Activated naive CD4-positive, alpha-beta T cell treated with anti-CD3 and anti-CD28 coated beads, Interleukin-2, amount 10 ng/mL, durations not matched to agents 7 days and 5 days (primary cell): ENCODE measurements at regions not wholly inside any gene's neighbourhood (a gene's known extent, or its start where the extent isn't known, plus 50 kb on each side); places are given as distances from the start of the nearest gene placed in this dataset.

Source experiments
- CTCF ChIA-PET: fragments of 350-600 bp; sonication (Branson Sonifier 250); formaldehyde crosslinking; loops from one replicate; lab custom pipeline; 2021; ENCODE audit warnings: antibody characterized with exemption; lab: Charles Lee
- DNase-seq: peaks from one replicate; pipeline ENCODE4 v3.0.0-alpha.2; 2020
- H3K27ac Mint-ChIP-seq: one replicate; pipeline ENCODE4 v1.8.0; 2021; ENCODE audit warnings: mild to moderate bottlenecking, moderate library complexity, mixed read lengths
- H3K27me3 Mint-ChIP-seq: one replicate; pipeline ENCODE4 v1.8.0; 2021; ENCODE audit warnings: mild to moderate bottlenecking, mixed read lengths
- H3K36me3 Mint-ChIP-seq: one replicate; pipeline ENCODE4 v1.8.0; 2021; ENCODE audit warnings: mixed read lengths
- H3K4me1 Mint-ChIP-seq: one replicate; pipeline ENCODE4 v1.8.0; 2021; ENCODE audit warnings: mixed read lengths
- H3K4me3 Mint-ChIP-seq: one replicate; pipeline ENCODE4 v1.8.0; 2021; ENCODE audit warnings: mild to moderate bottlenecking, moderate library complexity, mixed read lengths
- H3K9me3 Mint-ChIP-seq: one replicate; pipeline ENCODE4 v1.8.0; 2021; ENCODE audit warnings: mixed read lengths

GRCh38 chr4:19910861-19911525, 340.7 kb upstream of the SLIT2 start:
- Mint-ChIP-seq H3K27ac (no peak overlapping the region), H3K27me3 (no peaks in the 10 kb centered on the region), H3K4me3 (no peak overlapping the region), H3K4me1 (no peaks in the 10 kb centered on the region), H3K9me3 (peaks cover 11% of the 10 kb centered on the region), H3K36me3 (no peaks in the 10 kb centered on the region)
- DNase-seq = no peak
- CTCF ChIA-PET = no interaction called here

DNA sequence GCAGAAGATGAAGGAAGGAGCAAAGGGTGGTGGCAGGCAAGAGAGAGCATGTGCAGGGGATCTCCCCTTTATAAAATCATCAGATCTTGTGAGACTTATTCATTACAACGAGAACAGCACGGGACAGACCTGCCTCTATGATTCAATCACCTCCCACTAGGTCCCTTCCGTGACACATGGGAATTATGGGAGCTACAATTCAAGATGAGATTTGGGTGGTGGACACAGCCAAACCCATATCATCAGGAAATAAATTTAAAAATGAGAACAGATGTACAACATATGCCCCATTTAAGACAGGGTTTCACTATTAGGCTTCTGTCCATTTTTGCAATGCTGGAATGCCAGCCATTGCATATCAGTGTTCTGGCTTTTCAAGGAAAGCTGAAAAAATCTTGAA, 346.7 kb upstream of the SLIT2 start:
- Mint-ChIP-seq H3K27ac (no peak overlapping the region), H3K27me3 (no peaks in the 10 kb centered on the region), H3K9me3 (no peaks in the 10 kb centered on the region), H3K4me3 (no peak overlapping the region), H3K36me3 (no peaks in the 10 kb centered on the region), H3K4me1 (no peaks in the 10 kb centered on the region)
- CTCF ChIA-PET = no interaction called here
- no peak for DNase-seq

DNA sequence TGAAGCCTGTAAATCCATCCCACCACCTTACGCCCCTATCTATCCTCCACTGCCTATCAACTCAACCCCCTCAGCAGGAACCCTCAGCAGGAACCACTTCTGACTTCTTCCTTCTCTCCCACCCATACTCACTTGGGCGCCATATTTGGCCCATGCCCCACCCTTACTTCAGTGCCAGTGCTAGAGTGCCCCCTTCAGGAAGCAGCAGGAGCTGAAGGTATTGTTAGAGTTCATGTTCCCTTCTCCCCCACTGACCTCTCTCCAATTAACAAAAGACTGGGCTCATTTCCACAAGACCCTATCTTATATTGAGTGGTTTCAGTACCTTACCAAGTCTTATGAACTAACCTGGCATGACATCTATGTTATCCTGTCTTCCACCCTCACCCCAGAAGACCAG, 363.1 kb upstream of the SLIT2 start:
- Mint-ChIP-seq H3K4me1 (no peaks in the 10 kb centered on the region), H3K27me3 (no peaks in the 10 kb centered on the region), H3K36me3 (no peaks in the 10 kb centered on the region), H3K4me3 (no peak overlapping the region), H3K9me3 (peaks cover 9% of the 10 kb centered on the region), H3K27ac (no peak overlapping the region)
- no peak for DNase-seq
- CTCF ChIA-PET = no interaction called here

- DNase-seq = no peak
- H3K9me3 Mint-ChIP-seq = peaks cover 5% of the 10 kb centered on the region
- no peaks in the 10 kb centered on the region for H3K36me3 Mint-ChIP-seq
- CTCF ChIA-PET = no interaction called here
- H3K27ac Mint-ChIP-seq = no peak overlapping the region
- no peaks in the 10 kb centered on the region for H3K4me1 Mint-ChIP-seq
- no peaks in the 10 kb centered on the region for H3K27me3 Mint-ChIP-seq
- H3K4me3 Mint-ChIP-seq = no peak overlapping the region
These were observed 367.9 kb upstream of the SLIT2 start for GRCh38 chr4:19883841-19884240.

DNA sequence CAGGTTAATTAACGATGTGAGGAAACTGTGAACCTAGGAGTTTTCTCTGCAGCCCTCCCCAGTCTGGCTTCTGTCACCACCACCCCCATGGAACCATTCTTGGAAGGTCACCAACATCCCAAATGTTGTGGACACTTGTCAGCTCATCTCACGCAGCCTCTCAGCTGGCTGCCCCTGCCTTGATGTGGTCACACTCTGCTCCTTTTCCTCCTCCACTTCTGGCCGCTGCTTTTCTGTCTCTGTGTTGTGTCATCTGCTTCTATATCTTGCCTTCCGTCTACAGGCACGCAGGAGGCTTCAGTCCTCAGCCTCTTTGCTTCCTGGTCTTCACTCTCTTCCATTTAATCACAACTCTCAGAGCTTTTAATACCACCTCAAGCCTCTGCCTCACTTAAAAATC, 371.5 kb upstream of the SLIT2 start:
- no peak overlapping the region for H3K27ac Mint-ChIP-seq
- no peaks in the 10 kb centered on the region for H3K27me3 Mint-ChIP-seq
- H3K4me1 Mint-ChIP-seq = no peaks in the 10 kb centered on the region
- peaks cover 8% of the 10 kb centered on the region for H3K9me3 Mint-ChIP-seq
- DNase-seq = no peak
- no peak overlapping the region for H3K4me3 Mint-ChIP-seq
- no peaks in the 10 kb centered on the region for H3K36me3 Mint-ChIP-seq
- CTCF ChIA-PET = no interaction called here

DNA sequence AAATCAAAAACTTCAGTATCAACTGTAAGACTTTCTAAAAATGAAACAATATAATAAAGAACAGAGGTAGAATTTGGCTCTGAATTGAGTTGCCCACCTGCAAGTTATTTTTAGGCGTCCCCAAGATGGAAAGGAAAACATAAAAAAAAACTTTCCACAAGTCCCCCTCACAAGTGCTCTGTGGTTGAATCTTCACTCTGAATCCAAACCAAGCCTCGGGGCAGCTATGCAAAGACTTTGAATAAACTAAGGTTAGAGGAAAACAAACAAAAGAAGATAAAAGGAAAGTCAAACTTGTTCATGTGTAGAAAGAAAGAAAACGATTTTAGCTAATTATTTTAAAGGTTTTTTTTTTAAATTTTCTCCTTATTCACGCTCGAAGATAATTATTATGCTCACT, 372.4 kb upstream of the SLIT2 start:
- H3K9me3 Mint-ChIP-seq = peaks cover 8% of the 10 kb centered on the region

DNA sequence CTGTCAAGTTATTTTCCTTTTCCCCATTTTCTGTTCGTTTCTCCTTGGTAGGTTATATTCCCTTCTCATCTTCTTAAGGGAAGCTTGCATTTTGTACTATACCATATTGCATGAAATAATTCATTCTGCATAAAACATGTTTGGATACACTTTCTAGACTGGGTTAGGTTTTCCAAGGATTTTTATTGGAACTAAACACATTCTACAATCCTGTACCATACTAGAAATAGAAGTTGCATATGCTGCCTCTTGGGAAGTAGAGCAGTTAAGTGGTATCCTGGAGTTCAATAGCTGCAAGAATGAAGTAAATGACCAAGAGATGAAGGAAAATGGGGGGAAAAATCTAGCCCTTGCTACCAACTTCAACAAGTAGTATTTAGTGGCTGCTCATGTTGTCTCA, 393.7 kb upstream of the SLIT2 start:
- H3K27me3 Mint-ChIP-seq = no peaks in the 10 kb centered on the region
- no peak overlapping the region for H3K27ac Mint-ChIP-seq
- H3K4me1 Mint-ChIP-seq = no peaks in the 10 kb centered on the region
- CTCF ChIA-PET = no interaction called here
- H3K9me3 Mint-ChIP-seq = peaks cover 17% of the 10 kb centered on the region
- H3K36me3 Mint-ChIP-seq = no peaks in the 10 kb centered on the region
- DNase-seq = no peak
- no peak overlapping the region for H3K4me3 Mint-ChIP-seq

More for the DNA sequence above, 372.4 kb upstream of the SLIT2 start:
- Mint-ChIP-seq H3K4me1 (no peaks in the 10 kb centered on the region), H3K36me3 (no peaks in the 10 kb centered on the region), H3K27ac (no peak overlapping the region), H3K4me3 (no peak overlapping the region), H3K27me3 (no peaks in the 10 kb centered on the region)
- no peak for DNase-seq
- CTCF ChIA-PET = no interaction called here

- peaks cover 17% of the 10 kb centered on the region for H3K9me3 Mint-ChIP-seq
- H3K4me1 Mint-ChIP-seq = no peaks in the 10 kb centered on the region
- no peaks in the 10 kb centered on the region for H3K36me3 Mint-ChIP-seq
- CTCF ChIA-PET = no interaction called here
- no peak overlapping the region for H3K27ac Mint-ChIP-seq
- H3K27me3 Mint-ChIP-seq = no peaks in the 10 kb centered on the region
- no peak overlapping the region for H3K4me3 Mint-ChIP-seq
- DNase-seq = no peak
These were observed 394.3 kb upstream of the SLIT2 start for GRCh38 chr4:19857380-19857779.

GRCh38 chr4:19850909-19851308, 400.8 kb upstream of the SLIT2 start:
- CTCF ChIA-PET = no interaction called here
- Mint-ChIP-seq H3K36me3 (no peaks in the 10 kb centered on the region), H3K4me3 (no peak overlapping the region), H3K9me3 (peaks cover 16% of the 10 kb centered on the region), H3K27me3 (no peaks in the 10 kb centered on the region), H3K27ac (no peak overlapping the region), H3K4me1 (no peaks in the 10 kb centered on the region)
- no peak for DNase-seq

DNA sequence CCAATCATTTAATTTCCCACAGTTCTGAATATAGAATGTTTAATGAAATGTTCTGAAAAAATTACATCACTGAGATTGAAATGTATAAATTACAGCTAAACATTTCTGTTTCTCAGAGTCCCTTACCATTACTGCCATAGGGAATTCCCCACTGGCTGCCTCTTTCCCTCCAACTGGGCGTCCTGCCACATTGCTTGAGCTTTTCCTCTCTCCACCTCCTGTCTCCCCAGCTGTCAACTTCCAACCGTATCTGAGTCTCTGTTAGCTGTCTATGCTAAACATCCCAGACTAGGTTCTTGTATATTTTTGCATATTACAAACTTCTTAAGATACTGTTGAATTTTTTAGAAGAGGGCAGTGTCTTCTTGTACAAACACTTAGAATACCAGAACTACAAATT, 407.3 kb upstream of the SLIT2 start:
- H3K27ac Mint-ChIP-seq = no peak overlapping the region

DNA sequence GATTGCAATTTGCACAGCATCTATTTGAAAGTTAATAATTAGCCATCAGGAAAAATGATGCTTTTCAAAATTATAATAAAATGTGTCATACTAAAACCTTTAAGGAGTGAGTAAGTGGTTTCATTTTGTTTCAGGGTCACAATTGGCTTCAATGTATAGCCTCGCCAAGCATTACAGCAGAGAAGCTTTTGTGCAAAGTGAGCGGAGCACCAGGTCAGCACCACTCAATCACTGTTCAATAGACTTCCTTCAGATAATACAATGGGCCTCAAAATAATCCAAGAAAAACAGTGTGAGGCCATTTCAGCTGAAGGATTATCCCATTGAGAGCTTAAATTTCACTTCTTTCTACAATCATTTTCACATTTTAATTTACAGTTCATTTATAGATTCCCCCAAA, 409.2 kb upstream of the SLIT2 start:
- H3K4me3 Mint-ChIP-seq = no peak overlapping the region
- H3K4me1 Mint-ChIP-seq = no peaks in the 10 kb centered on the region
- H3K27me3 Mint-ChIP-seq = no peaks in the 10 kb centered on the region
- no peak for DNase-seq
- H3K9me3 Mint-ChIP-seq = peaks cover 6% of the 10 kb centered on the region
- CTCF ChIA-PET = no interaction called here
- no peak overlapping the region for H3K27ac Mint-ChIP-seq
- H3K36me3 Mint-ChIP-seq = no peaks in the 10 kb centered on the region

More for the DNA sequence above, 407.3 kb upstream of the SLIT2 start:
- Mint-ChIP-seq H3K27me3 (no peaks in the 10 kb centered on the region), H3K4me1 (no peaks in the 10 kb centered on the region), H3K9me3 (peaks cover 6% of the 10 kb centered on the region), H3K36me3 (no peaks in the 10 kb centered on the region), H3K4me3 (no peak overlapping the region)
- DNase-seq = no peak
- CTCF ChIA-PET = no interaction called here

- Mint-ChIP-seq H3K36me3 (no peaks in the 10 kb centered on the region), H3K4me3 (no peak overlapping the region), H3K4me1 (no peaks in the 10 kb centered on the region), H3K27ac (no peak overlapping the region), H3K9me3 (peaks cover 6% of the 10 kb centered on the region), H3K27me3 (no peaks in the 10 kb centered on the region)
- CTCF ChIA-PET = no interaction called here
- DNase-seq = no peak
These were observed 412.8 kb upstream of the SLIT2 start for GRCh38 chr4:19838858-19839257.

- H3K36me3 Mint-ChIP-seq = no peaks in the 10 kb centered on the region
- no peaks in the 10 kb centered on the region for H3K27me3 Mint-ChIP-seq
- H3K9me3 Mint-ChIP-seq = peaks cover 1% of the 10 kb centered on the region
- H3K27ac Mint-ChIP-seq = no peak overlapping the region
- no peak overlapping the region for H3K4me3 Mint-ChIP-seq
- H3K4me1 Mint-ChIP-seq = no peaks in the 10 kb centered on the region
- CTCF ChIA-PET = no interaction called here
- no peak for DNase-seq
These were observed 416.3 kb upstream of the SLIT2 start for GRCh38 chr4:19835429-19835828.

DNA sequence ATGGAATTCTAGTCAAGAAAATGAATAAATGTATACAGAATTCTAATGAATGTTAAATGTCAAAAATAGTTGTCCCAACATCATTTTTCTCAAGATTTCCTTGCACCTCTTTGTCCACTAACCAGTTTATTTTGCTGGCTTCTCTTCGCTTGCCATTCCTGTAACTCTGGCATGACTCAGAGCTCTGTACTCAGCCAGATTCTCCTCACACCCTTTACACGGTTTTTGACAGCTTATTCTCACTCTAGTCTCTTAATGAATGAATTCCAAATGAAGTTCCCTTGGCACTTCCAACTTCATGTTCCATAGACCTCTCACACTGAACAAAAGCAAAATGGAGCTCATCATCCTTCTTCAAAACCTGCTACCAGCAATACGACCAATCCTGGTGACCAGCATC, 419.3 kb upstream of the SLIT2 start:
- Mint-ChIP-seq H3K4me1 (no peaks in the 10 kb centered on the region), H3K36me3 (no peaks in the 10 kb centered on the region), H3K9me3 (peaks cover 6% of the 10 kb centered on the region), H3K27me3 (no peaks in the 10 kb centered on the region), H3K4me3 (no peak overlapping the region), H3K27ac (no peak overlapping the region)
- no peak for DNase-seq
- CTCF ChIA-PET = no interaction called here

GRCh38 chr4:19831644-19832285, 419.9 kb upstream of the SLIT2 start:
- Mint-ChIP-seq H3K9me3 (peaks cover 7% of the 10 kb centered on the region), H3K27me3 (no peaks in the 10 kb centered on the region), H3K36me3 (no peaks in the 10 kb centered on the region), H3K4me3 (no peak overlapping the region), H3K4me1 (no peaks in the 10 kb centered on the region), H3K27ac (no peak overlapping the region)
- CTCF ChIA-PET = no interaction called here
- no peak for DNase-seq
